ENCODE measurements at regions not wholly inside any gene's neighbourhood (a gene's known extent, or its start where the extent isn't known, plus 50 kb on each side); places are given as distances from the start of the nearest gene placed in this dataset.

- TF ChIP-seq POLR2AphosphoS5 (IDR thresholded peaks at IDR 0.05; ENCODE audit: low read depth, low read length) (no peak), POLR2A (IDR thresholded peaks at IDR 0.05; ENCODE audit: borderline replicate concordance, extremely low read depth, insufficient read depth, insufficient read length) (no peak), RAD21 (IDR thresholded peaks at IDR 0.05; ENCODE audit: low read depth) (no peak)
Measured at GRCh38 chr12:111031916-111032590, 111.7 kb upstream of the MYL2 start.
